NCI-H345 (cell line): ENCODE measurements at regions not wholly inside any gene's neighbourhood (a gene's known extent, or its start where the extent isn't known, plus 50 kb on each side); places are given as distances from the start of the nearest gene placed in this dataset.
A peak's percentile ranks its signal among the peaks of the same experiment; 100 is the strongest.
"Not testable (repeated sequence)": the region's sequence is repeated elsewhere in the genome, so short reads cannot be mapped to it uniquely, and the experiment has no call there.

Experiments used
- DNase-seq: peaks from one replicate; lab custom pipeline; 2025; lab: John Stamatoyannopoulos, UW

DNA sequence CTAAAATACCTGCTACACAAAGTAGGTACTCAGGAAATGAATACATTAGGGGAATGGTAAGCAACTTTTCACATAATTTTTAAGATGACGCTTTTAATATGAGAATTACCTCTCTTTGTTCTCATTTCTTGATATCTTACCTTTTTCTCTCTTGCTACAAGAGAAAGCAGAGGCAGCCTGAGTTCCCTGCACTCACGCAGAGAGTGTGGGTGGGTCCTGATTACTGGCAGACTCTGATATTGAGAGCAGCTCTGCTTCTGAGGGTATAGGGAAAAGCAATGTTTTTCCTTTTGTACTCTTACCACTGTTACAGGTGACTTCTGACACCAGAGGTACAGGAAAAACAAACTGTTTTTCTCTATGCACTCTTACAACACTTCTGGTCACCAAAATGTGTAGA, 420.2 kb upstream of the TMTC1 start:
- no peak for DNase-seq

DNA sequence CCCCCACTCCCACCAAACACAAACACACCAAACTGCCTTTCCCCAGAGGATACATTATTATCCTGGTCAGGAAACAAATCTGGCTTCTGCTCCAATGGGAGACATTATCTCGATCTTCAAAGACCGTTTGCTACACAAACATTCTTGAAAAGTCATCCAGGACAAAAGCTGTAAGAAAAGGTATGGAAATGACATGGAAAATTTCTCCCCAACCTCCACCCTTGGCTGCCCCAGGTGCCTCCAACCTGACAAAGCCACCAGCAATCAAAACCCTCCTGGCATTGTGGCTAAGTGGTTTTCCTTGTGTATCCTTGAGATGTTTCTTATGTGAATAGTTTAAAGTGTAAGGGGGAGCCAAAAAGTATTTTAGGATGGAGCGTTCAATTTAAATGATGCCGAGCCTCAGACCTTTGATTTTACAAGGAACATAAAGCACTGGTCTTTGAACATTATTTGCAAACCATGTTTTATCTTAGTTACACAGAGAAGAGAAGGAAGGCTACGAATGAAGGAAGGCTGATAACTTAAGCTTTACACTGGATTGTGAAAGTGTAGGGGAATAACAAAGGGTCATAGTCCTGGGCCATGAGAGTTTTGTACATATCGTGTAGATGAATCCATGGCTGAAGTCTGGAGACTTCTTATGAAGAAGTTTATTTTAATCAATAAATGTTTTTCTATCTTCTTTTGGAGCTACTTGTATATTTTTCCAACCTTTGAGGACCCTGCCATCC, 418.9 kb upstream of the TMTC1 start:
- DNase-seq, result no peak

DNA sequence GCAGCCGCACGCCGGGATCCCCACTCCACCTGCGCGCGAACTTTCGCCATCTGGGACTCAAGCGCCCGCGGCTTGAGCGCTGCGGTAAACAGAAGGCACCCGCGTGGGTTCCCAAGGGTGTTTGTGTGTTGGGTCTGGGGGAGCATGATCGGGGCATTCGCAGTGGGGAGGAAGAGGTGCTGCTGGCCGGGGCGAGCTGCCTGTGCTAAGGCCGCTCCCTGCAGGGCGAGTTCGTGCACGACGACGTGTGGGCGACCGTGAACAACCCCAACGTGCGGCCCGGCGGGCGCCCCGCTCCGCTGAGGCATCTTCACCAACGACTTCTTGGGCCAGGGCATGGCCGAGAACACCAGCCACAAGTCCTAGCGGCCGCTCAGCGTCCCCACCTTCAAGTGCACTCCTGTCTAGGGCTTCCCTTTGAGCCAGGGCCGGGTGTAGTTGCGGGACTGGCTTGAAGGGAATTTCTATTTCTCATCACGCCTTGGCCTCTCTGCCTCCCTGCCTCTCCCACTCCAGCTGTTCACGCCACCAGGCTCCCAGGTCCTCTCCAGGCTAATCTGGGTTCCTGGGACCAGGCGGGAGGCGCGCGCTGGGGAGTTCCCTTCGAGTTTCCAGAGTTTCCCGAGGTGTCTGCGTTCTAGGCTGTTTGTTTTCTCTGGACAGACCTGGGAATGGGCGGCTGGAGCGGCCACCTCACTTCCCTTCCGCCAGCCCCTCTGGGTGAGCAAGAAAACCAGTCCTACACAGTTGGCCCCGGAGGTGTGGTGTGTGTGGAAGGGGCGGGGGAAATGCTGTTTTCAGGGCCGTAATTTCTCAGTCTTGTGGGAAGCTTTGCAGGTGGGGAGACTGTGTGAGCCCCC, 417.8 kb upstream of the TMTC1 start:
- DNase-seq, result no peak

DNA sequence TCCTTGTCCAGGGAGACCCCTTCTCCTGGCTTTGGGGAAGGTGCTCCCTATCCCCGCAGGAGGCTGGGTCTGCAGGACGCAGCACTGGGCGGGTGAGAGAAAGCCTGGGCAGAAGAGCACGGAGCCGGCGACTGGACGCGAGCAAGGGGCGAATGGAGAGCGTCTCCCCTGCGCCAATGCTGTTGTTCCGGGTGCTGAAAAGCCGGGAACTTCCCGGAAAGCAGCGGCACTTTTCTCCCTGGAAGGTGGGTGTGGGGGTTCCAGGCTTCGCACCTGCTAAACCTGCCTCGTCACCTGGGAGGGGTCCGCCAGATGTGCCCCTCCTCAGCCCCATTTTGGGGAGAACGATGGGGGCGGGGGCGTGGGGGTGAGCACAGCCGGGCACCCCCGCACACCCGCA, 417.1 kb upstream of the TMTC1 start:
- DNase-seq, result no peak

DNA sequence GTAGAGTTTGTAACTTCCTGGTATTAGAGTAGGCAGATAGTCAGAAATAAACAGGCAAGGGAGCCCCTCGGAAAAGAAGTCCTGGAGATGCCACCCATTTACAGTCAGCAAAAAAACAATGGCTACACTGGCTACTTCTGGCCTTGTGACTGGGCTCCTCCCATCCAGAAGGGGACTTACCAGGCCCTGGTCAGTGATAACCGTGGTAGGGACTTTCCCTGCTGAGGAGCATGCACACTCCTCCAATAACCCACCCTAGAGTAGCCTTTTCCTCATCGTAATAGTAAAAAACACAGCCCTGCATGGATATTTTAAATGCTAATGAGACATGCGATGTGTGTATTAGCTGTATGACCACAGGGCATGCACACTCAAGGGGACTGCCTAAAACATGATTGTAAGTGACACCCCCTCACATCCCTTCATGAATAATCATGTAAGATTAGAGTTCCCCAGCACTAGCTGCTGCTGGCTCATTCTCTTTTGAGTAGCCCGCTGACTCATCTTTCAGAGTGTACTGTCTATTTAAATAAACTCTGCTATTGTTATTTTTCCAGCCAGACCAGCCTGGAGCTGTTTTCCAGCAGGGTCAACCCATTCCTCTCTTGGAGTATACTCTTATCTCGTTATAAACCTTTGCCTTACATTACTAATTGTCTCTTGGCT, 413.8 kb upstream of the TMTC1 start:
- no peak for DNase-seq

DNA sequence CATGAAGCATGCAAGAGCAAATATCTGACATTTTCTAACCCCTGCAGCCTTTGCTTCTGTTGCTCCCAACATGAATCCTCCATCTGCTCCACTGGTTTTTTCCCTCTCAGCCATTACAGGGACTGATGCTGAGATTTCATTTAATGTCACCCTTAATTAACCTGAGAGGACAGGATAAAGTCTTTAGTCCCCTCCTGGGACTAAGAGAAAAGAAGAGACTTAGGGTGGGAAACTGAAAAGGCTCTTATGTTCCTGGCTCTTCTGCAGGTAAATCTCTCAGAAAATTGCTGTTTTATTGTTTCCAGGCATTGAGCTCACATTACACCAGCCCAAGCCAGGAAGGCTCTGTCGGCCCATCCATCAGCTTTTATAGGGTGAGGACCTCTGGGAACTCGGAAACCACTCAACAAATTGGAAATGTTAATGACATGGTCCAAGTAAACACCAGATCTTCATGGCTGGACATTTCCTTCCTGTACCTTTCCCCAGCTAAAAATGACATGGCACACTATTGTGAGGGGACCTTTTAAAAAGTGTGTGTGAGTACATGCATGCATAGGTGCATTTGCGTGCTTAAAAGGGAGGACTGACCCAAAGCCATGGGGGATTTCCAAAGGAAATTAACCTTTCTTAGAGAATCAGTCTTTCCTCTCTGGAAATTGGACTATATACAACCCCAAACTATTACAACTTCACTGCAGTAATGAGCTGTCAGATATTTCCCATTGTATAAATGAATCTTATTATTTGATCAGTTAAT, 408.1 kb upstream of the TMTC1 start:
- DNase-seq, result no peak

DNA sequence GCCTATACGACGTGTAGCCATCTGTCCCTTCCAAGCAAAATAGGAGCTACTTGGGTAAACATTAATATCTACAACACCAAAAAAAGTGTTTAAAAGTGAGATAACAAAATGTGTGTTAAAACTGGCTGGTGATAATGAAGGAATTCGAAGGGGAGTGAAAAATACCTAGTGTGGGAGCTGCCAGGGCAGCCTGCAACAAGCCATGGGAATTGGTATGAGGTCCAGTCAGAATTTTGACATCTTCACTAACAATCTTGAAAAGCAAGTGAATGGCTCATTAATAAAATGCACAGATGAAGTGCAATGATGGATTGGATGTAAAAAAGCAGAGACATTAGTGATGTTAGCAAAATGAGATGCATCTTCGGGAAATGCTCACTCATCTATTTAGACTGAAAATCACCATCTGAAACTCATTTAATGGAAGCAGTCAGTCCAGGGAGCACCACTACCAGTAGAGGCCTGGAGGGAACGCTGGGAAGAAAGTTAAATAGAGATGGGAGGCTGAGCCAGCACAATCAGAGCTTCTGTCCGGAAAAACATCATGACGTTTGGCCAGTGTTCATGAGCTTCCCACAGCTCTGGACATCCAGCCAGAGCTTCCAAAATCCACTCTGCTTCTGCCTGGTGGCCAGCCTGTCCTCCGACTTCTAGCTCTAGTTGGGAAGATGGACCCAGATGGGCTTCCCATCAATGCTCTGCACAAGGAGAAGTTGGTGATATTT, 405.0 kb upstream of the TMTC1 start:
- no peak for DNase-seq

DNA sequence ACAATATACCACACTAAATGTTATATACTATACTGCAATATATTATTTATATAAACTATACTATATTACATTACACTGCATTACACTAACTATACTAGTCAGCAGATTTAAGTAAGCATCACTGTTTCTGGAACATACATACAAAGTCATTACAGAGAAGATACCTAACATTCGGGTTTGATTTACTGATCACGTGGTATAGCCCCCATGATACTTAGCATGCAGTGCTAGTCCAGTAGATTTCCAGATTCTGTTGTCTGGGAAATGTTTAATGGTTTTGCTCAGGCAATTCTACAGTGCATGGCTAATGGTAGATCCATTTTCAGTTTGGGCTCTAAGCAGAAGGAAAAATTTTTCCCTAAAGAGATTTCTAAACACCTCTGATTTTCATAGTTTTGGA, 403.7 kb upstream of the TMTC1 start:
- DNase-seq, result no peak

DNA sequence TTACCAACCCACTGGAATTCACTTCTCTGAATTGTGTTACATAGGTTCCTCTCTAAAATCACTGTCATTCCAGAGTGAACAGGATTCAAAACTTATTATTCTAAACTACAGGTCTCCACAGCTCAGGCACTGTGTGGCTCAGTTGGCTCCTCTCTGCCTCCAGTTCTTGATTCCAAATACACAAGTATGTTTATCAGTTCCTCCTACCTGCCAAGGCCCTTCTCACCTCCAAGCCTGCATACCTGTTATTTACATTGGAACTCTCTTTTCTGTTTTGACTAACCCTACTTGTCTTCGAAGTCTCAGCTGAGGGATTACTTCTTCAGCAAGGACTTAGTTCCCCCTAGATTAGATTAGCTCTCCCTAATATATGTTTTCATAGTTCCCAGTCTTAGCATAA, 397.6 kb upstream of the TMTC1 start:
- no peak for DNase-seq

DNA sequence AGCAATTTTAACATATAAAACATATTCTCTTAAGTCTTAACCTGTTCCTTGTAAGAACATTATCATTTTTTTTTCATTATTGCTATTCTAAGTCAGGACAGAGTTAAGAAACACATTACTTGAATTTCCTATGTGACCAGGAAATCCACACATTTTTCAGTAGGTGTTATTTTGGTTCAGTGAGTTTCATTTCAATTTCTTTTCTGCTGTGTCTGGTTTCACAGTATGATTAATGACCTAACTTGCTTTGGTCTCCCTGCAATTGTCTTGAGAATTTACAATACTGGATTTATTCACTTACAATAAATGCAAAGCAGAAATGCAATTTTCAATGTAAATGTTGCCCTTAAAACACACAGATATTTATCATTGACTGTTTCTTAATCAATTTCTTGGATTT, 396.9 kb upstream of the TMTC1 start:
- no peak for DNase-seq

DNA sequence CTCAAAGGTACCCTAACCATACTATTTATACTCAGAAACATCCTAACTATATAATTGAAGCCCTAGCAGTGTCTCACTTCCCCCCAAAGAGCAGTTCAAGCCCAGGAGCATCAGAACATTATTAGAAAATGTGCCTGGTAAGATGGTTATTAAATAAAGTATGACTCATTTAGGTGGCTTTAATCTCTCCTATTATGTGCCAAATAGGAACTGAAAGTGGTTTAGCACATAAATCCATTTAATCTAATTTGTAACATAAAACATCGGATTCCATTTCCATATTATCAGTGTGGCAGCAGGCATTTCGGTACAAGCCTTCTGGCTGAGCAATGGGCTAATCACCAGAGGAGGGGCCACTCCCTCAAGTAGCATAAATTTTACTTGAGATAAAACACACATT, 395.2 kb upstream of the TMTC1 start:
- no peak for DNase-seq

DNA sequence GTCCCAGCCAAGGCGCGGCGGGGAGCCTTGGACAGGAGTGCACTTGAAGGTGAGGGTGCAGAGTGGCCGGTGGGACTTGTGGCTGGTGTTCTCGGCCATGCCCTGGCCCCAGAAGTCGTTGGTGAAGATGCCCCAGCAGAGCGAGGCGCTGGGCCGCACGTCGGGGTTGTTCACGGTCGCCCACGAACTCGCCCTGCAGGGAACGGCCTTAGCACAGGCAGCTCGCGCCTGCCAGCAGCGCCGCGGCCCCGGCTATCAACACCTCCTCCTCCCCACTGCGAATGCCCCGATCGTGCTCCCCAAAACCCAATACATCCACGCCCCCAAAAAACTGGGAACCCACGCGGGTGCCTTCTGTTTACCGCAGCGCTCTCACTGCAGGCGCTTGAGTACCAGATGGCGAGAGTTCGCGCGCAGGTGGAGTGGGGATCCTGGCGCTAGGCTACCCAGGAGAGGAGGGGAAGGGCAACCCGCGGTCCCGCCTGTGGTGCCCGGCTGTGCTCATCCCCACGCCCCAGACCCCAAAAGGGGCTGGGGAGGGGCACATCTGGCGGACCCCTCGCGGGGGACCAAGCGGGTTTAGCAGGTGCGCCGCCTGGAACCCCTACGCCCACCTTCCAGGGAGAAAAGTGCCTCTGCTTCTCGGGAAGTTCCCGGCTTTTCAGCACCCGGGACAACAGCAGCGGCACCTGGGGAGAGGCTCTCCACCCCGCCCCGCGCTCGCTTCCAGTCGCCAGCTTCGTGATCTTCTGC, 386.3 kb upstream of the TMTC1 start:
- no peak for DNase-seq

DNA sequence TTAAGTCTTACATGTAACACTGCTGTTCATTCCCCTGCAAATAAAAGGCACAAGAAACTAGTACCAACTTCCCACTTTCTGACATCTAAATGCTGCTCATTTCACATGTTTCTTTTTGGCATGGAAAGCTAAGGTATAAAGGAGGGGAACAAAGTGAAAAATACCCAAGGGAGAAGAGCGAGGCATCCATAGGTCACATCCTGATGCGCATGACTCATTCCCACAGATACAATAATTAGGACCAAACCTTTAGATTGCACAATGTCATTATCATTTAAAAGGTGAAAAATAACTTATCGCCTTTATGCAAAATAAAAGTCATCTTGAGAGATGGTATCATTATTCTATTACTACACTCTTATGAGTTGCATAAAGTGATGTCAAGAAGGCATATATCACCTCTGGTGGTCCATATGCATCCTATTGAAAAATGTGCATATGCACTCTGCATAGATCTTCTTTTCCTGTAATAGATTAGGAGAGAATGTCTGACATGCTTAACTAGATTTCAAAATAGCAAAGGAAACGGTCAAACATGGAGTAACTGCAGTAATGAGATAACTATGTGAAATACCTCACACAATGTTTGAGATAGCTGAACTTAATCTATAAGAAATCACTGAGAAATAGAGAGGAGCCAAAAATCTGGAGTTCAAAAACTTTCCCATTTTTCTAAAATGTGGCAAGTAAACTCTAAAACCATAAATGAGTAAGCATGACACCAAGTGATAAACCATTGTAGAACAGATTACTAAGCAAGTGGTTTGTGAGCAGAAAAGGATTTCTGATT, 382.5 kb upstream of the TMTC1 start:
- DNase-seq, result no peak

DNA sequence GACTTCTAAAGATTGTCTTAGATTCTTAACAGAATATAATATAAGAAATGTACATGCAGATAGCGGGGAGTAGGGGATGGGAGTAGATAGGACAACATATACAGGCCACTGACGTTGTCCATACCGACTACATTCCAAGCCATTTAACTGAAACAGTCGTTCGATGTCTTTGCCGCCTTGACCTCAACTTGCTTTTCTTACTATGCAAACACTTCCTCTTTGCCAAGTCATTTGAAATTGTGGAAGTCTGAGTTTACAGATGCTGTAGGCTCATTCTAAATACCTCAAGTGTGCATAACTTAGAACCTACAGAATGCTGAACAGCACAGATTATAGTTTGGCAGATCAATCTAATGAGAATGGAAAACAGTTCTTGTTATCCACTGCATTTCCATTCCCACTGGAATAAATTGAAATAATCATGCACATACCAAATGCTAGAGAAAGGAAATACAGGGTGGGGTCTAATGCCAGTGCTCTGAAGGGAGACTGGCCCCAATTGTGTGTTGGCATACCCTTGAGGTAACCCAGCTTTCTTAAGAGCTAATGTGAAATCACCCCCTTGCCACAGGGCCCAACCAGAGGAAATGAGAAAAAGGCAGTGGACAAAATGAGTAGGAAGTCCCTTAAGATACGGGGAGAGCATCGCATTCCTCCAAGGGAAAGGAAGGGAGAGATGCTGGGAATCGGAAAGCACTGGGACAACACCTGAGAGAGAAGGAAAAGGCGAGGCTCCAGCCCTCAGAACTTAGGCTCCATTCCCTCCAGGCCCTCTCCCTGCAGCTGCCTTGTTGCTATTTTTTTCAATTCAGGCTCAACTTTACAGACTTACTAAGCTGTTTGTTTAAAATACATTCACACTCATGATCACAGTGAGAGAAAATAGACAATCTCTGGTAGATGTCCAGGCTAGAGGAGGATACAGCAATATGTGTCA, 380.9 kb upstream of the TMTC1 start:
- DNase-seq, result no peak

DNA sequence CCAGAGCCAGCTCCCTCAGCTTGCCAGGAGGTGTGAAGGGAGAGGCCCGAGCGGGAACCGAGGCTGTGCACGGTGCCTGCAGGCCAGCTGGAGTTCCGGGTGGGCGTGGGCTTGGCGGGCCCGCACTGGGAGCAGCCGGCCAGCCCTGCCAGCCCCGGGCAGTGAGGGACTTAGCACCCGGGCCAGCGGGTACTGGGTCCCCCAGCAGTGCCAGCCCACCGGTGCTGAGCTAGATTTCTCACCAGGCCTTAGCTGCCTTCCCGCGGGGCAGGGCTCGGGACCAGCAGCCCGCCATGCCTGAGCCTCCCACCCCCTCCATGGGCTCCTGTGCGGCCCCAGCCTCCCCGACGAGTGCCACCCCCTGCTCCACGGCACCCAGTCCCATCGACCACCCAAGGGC, 373.1 kb upstream of the TMTC1 start:
- not testable (repeated sequence) for DNase-seq

DNA sequence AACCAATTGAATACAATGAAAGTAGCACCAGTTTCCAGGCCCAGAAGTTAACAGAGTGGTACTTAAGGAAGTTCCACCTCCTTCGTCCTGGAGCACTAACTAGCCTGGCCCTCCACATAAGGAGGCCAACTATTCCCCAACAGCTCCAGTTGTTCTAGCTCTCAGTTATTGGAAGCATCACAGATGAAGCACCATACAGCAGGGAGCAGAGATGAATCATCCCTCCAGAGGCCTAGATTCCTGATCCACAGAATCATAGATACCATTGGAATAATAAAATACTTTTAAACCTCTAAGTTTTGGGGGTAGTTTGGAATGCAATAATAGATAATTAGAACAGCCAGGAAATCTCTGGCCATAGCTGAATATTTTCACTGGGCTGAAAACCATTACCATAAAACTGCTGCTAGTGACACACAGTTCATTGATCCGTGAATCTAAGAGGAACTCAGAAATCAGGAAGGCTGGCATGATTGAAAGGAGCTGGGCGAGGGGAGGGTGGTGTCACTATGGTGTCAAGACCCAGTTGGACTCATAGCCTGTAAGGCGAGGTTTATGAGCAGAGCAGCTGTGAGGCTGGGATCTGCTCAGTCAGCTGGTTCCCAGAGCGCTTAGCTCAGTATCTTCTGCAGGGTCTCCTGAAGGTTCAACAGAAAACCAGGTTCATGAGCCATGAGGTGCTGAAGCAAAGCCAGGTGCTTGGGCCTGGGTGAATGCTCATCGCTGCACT, 371.4 kb upstream of the TMTC1 start:
- no peak for DNase-seq

DNA sequence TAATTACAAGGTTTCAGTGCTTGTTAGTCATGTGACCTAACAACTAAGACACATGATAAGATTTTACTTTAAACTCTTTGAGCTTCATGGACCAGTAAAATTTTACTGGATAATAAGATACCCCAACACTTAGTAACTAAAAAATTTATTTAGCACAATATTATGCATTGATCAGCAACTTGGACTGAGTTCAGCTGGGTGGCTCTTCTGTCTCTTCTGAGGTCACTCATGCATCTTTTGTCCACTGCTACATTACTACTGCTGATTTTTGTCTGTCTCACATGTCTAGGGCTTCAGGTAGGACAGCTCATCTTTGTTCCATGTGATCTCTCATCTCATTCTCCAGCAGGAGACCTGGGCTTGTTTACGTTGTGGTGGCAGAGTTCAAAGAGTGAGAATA, 370.2 kb upstream of the TMTC1 start:
- DNase-seq, result no peak

DNA sequence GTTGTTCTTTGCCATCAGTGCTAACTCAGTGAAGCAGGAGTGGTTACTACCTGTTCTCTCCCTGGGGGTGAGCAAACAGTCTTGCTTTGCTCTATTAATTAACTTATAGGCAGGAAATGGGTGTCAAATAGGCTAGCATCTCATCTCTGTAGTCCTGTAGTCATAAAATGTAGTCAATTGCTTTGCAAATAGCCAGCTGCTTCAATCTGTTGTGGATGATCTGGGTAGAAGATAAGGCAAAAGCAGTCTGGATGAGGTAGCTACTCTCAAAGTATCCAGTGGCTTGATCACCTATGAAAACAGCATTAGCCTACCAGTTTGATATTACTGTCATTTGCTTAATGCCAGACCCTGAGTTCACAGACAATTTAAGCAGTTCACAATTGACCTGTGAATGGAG, 369.0 kb upstream of the TMTC1 start:
- DNase-seq, result peak; percentile 9
